GM23248 (cell line): ENCODE measurements at regions not wholly inside any gene's neighbourhood (a gene's known extent, or its start where the extent isn't known, plus 50 kb on each side); places are given as distances from the start of the nearest gene placed in this dataset.

ENCODE experiments used
- EZH2 ChIP-seq: fragments of 200-600 bp; sonication (generic); IDR thresholded peaks from 2 replicates; pipeline ENCODE4 v1.6.1; 2018; ENCODE audit warnings: antibody characterized with exemption, mild to moderate bottlenecking; ENCODE audit not compliant: insufficient read depth, poor library complexity, severe bottlenecking
- EZH2phosphoT487 ChIP-seq: fragments of 200-600 bp; sonication (generic); IDR thresholded peaks from 2 replicates; pipeline ENCODE4 v1.6.1; 2018; ENCODE audit warnings: antibody characterized with exemption, moderate library complexity, mild to moderate bottlenecking, low read depth; ENCODE audit not compliant: insufficient read depth

- no peak for TF ChIP-seq EZH2
- TF ChIP-seq EZH2phosphoT487, result no peak
Measured at GRCh38 chr11:130622141-130622542, 173.7 kb downstream of the ADAMTS15 start.
